GM23338 (cell line): ENCODE measurements at regions not wholly inside any gene's neighbourhood (a gene's known extent, or its start where the extent isn't known, plus 50 kb on each side); places are given as distances from the start of the nearest gene placed in this dataset.

Source experiments
- ATAC-seq: fragments of 200-7000 bp; cut with Tn5 transposase; 3 replicates; pipeline ENCODE4 v1.9.1; 2020
- DNase-seq: peaks from one replicate; pipeline ENCODE4 v3.0.0-alpha.2; 2015; ENCODE audit warnings: low spot score
- H2AFZ ChIP-seq: fragments of 200-600 bp; sonication (generic); 2 replicates; pipeline ENCODE4 v1.8.0; 2016; ENCODE audit warnings: antibody characterized with exemption, mild to moderate bottlenecking, moderate library complexity
- H3F3A ChIP-seq: fragments of 200-600 bp; sonication (generic); replicated peaks from 2 replicates; pipeline ENCODE4 v1.8.0; 2017; ENCODE audit warnings: antibody characterized with exemption, mixed run types, low read depth
- H3K27ac ChIP-seq: fragments of 200-600 bp; sonication (generic); 2 replicates; pipeline ENCODE4 v1.6.1; 2016; ENCODE audit warnings: low read depth
- H3K27me3 ChIP-seq: fragments of 200-600 bp; sonication (generic); 2 replicates; pipeline ENCODE4 v1.8.0; 2016; ENCODE audit warnings: mild to moderate bottlenecking, mixed run types, moderate library complexity; ENCODE audit not compliant: insufficient read depth
- H3K36me3 ChIP-seq: fragments of 200-600 bp; sonication (generic); 2 replicates; pipeline ENCODE4 v1.8.0; 2016; ENCODE audit warnings: mild to moderate bottlenecking; ENCODE audit not compliant: insufficient read depth
- H3K4me1 ChIP-seq: fragments of 200-600 bp; sonication (generic); 2 replicates; pipeline ENCODE4 v1.8.0; 2016; ENCODE audit warnings: mild to moderate bottlenecking, moderate library complexity; ENCODE audit not compliant: insufficient read depth
- H3K4me2 ChIP-seq: fragments of 200-600 bp; sonication (generic); 2 replicates; pipeline ENCODE4 v1.7.1; 2017; ENCODE audit warnings: mixed run types
- H3K4me3 ChIP-seq: fragments of 200-600 bp; sonication (generic); 2 replicates; pipeline ENCODE4 v1.6.1; 2016; ENCODE audit warnings: mixed run types
- H3K79me2 ChIP-seq: fragments of 200-600 bp; sonication (generic); replicated peaks from 2 replicates; pipeline ENCODE4 v1.8.0; 2017; ENCODE audit warnings: mild to moderate bottlenecking; ENCODE audit not compliant: insufficient read depth
- H3K9me2 ChIP-seq: fragments of 200-600 bp; sonication (generic); 2 replicates; pipeline ENCODE4 v1.8.0; 2017; ENCODE audit not compliant: insufficient read depth
- H4K20me1 ChIP-seq: fragments of 200-600 bp; sonication (generic); replicated peaks from 2 replicates; pipeline ENCODE4 v1.8.0; 2017; ENCODE audit warnings: mild to moderate bottlenecking; ENCODE audit not compliant: insufficient read depth
- H3K27ac Mint-ChIP-seq: 2 replicates; pipeline ENCODE4 v1.8.0; 2020; ENCODE audit warnings: inconsistent platforms, mild to moderate bottlenecking, moderate library complexity, mixed read lengths
- H3K27me3 Mint-ChIP-seq: 3 replicates; pipeline ENCODE4 v1.8.0; 2022; ENCODE audit warnings: low read depth, mild to moderate bottlenecking, moderate library complexity, mixed read lengths, inconsistent platforms; ENCODE audit not compliant: insufficient read depth, poor library complexity
- H3K36me3 Mint-ChIP-seq: 3 replicates; pipeline ENCODE4 v1.8.0; 2021; ENCODE audit warnings: low read depth, mild to moderate bottlenecking, inconsistent platforms, moderate library complexity, mixed read lengths
- H3K4me1 Mint-ChIP-seq: 3 replicates; pipeline ENCODE4 v1.8.0; 2020; ENCODE audit warnings: mild to moderate bottlenecking, inconsistent platforms, mixed read lengths
- H3K4me3 Mint-ChIP-seq: 3 replicates; pipeline ENCODE4 v1.8.0; 2021; ENCODE audit warnings: moderate library complexity, mild to moderate bottlenecking, inconsistent platforms, mixed read lengths
- H3K9me3 Mint-ChIP-seq: 3 replicates; pipeline ENCODE4 v1.8.0; 2020; ENCODE audit warnings: moderate library complexity, mild to moderate bottlenecking, inconsistent platforms, mixed read lengths
- EZH2 ChIP-seq: fragments of 200-600 bp; sonication (generic); IDR thresholded peaks from one replicate; pipeline ENCODE4 v1.8.0; 2017; ENCODE audit warnings: antibody characterized with exemption, mild to moderate bottlenecking, low read depth; ENCODE audit not compliant: unreplicated experiment
- EZH2phosphoT487 ChIP-seq: fragments of 200-600 bp; sonication (generic); IDR thresholded peaks from one replicate; pipeline ENCODE4 v1.8.1; 2018; ENCODE audit warnings: antibody characterized with exemption; ENCODE audit not compliant: unreplicated experiment
- NANOG ChIP-seq: IDR thresholded peaks from 2 replicates; pipeline ENCODE4 v1.6.1; 2016; ENCODE audit warnings: antibody characterized with exemption, borderline replicate concordance
- STAT1 ChIP-seq: IDR thresholded peaks from one replicate; pipeline ENCODE4 v1.6.1; 2016; ENCODE audit warnings: antibody characterized with exemption; ENCODE audit not compliant: unreplicated experiment
- ZNF114 ChIP-seq: fragments of 250-450 bp; sonication (Bioruptor Pico); IDR thresholded peaks from 2 replicates; pipeline ENCODE4 v1.5.0; 2020; ENCODE audit warnings: mild to moderate bottlenecking, moderate library complexity
- ZNF462 ChIP-seq: fragments of 250-450 bp; sonication (Bioruptor Pico); IDR thresholded peaks from 2 replicates; pipeline ENCODE4 v1.5.0; 2020; ENCODE audit warnings: mild to moderate bottlenecking, moderate library complexity
- TF ChIP-seq, protein P1 (sequence below), 2 experiments: fragments of 200-600 bp in 1 of 2; sonication (generic) in 1 of 2; conservative IDR thresholded peaks; 2 replicates each; pipeline versions ENCODE4 v1.5.1 to v1.6.1; 2016 to 2017; ENCODE audit warnings: antibody characterized with exemption in 2 of 2, low read depth in 2 of 2, mild to moderate bottlenecking in 2 of 2, moderate library complexity in 1 of 2

DNA sequence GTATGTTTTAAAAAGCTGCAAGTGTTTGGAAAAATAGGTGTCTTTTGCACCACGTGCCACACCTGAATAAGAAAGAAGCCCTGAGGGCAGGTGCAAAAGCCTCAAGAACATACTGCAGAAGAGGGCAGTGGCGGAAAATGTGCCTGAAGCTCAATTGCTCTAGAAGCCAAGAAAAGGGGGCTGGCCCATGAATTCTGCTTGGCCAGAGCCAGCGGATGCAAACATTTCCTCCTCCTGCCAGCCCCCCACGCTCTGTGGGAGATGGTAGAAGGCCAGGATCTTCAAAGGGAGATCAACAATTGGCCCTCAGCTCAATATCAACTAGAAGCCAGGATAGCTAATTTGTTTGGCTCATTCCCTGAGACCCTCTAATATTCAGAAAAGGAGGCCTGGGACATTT is 80.3 kb upstream of the TMEM132D start (continued):
- TF ChIP-seq STAT1, result no peak
- no peak for TF ChIP-seq EZH2phosphoT487

DNA sequence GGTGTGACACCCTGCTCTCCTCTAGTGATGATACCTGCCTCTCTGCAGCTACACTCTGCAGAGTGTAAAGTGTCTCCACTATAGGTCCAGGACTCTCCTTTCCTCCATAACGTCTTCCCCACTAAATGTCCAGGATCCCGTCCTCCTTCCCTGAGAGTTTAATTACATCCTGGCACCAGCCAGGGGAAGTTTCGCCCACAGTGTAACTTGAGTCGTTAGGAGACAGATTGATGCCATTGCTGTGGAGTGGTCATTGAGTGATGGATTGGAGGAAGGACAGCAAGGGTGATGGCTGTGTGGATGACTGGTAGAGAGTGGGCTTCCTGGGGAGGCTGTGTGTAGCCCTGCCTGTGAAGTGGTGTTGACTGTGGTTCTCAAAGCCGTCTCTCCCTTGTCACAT is 84.0 kb upstream of the TMEM132D start:
- Histone ChIP-seq H3K4me2 (no peak overlapping the region), H3F3A (no peaks in the 10 kb centered on the region), H4K20me1 (no peaks in the 10 kb centered on the region), H3K36me3 (peaks cover 7% of the 10 kb centered on the region; the same call in 1 of the 2 replicates), H3K79me2 (no peaks in the 10 kb centered on the region), H3K4me3 (no peak overlapping the region), H3K9me2 (no peaks in the 10 kb centered on the region), H2AFZ (no peak overlapping the region), H3K4me1 (no peaks in the 10 kb centered on the region; the same call in 1 of the 2 replicates), H3K27me3 (0 out of 2 replicates have a peak, but pooled peaks cover 4% of the 10 kb centered on the region), H3K27ac (no peak overlapping the region)
- H3K4me3 Mint-ChIP-seq, result no peak overlapping the region
- H3K9me3 Mint-ChIP-seq, result peaks cover 98% of the 10 kb centered on the region
- H3K27me3 Mint-ChIP-seq, result no peaks in the 10 kb centered on the region
- H3K27ac Mint-ChIP-seq, result no peak overlapping the region
- no peaks in the 10 kb centered on the region for H3K4me1 Mint-ChIP-seq
- H3K36me3 Mint-ChIP-seq, result peaks cover 39% of the 10 kb centered on the region
- no peak for ATAC-seq
- no peak for TF ChIP-seq STAT1
- no peak for TF ChIP-seq ZNF462 (CRISPR knock-in tag)
- no peak for DNase-seq

DNA sequence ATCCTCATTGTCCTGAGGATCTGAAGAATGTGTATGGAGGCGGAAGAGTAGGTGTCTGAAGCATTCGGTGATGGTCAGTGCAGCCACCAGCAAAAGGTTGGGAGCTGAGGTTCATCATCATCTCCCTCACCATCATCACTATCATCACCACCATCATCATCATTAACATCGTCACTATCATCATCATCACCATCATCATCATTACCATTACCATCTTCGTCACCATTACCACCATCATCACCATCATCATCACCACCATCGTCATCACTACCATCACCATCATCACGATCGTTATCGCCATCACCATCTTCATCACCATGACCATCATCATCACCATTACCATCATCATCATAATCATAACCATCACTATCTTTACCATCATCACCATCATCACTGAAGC is 90.8 kb upstream of the TMEM132D start:
- peaks cover 3% of the 10 kb centered on the region; the same call in 1 of the 2 replicates for H3K9me2 ChIP-seq
- Mint-ChIP-seq H3K4me1 (no peaks in the 10 kb centered on the region), H3K27me3 (no peaks in the 10 kb centered on the region), H3K4me3 (no peak overlapping the region), H3K9me3 (peaks cover 96% of the 10 kb centered on the region), H3K27ac (no peak overlapping the region), H3K36me3 (peaks cover 37% of the 10 kb centered on the region)
- no peaks in the 10 kb centered on the region for H4K20me1 ChIP-seq
- DNase-seq (no peak), ATAC-seq (no peak)
- no peaks in the 10 kb centered on the region for H3K27me3 ChIP-seq
- H3K36me3 ChIP-seq, result no peaks in the 10 kb centered on the region
- no peaks in the 10 kb centered on the region for H3K79me2 ChIP-seq
- H3K27ac ChIP-seq, result no peak overlapping the region
- H3K4me2 ChIP-seq, result no peak overlapping the region
- peaks cover 16% of the 10 kb centered on the region for H3K4me1 ChIP-seq
- no peak overlapping the region for H3K4me3 ChIP-seq
- H3F3A ChIP-seq, result no peaks in the 10 kb centered on the region
- H2AFZ ChIP-seq, result no peak overlapping the region
- no peak for TF ChIP-seq NANOG
- TF ChIP-seq, protein P1, sequence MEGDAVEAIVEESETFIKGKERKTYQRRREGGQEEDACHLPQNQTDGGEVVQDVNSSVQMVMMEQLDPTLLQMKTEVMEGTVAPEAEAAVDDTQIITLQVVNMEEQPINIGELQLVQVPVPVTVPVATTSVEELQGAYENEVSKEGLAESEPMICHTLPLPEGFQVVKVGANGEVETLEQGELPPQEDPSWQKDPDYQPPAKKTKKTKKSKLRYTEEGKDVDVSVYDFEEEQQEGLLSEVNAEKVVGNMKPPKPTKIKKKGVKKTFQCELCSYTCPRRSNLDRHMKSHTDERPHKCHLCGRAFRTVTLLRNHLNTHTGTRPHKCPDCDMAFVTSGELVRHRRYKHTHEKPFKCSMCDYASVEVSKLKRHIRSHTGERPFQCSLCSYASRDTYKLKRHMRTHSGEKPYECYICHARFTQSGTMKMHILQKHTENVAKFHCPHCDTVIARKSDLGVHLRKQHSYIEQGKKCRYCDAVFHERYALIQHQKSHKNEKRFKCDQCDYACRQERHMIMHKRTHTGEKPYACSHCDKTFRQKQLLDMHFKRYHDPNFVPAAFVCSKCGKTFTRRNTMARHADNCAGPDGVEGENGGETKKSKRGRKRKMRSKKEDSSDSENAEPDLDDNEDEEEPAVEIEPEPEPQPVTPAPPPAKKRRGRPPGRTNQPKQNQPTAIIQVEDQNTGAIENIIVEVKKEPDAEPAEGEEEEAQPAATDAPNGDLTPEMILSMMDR (conservative IDR thresholded peaks at IDR 0.05; ENCODE audit: low read depth in 2 of 2), result no peak
- no peak for TF ChIP-seq EZH2
- no peak for TF ChIP-seq ZNF114 (CRISPR knock-in tag)
